ENCODE measurements at regions not wholly inside any gene's neighbourhood (a gene's known extent, or its start where the extent isn't known, plus 50 kb on each side); places are given as distances from the start of the nearest gene placed in this dataset.

GRCh38 chr13:50678464-50679162, 164.9 kb downstream of the DLEU7 start:
- H3K4me3 ChIP-seq: no peak overlapping the region
- no peak overlapping the region for H3K27ac ChIP-seq
- TF ChIP-seq EP300 (IDR thresholded peaks at IDR 0.05): no peak
- TF ChIP-seq POLR2A (IDR thresholded peaks at IDR 0.05): no peak
- TF ChIP-seq CTCF (IDR thresholded peaks at IDR 0.05): no peak
- TF ChIP-seq POLR2AphosphoS5 (IDR thresholded peaks at IDR 0.05): no peak
- H3K4me1 ChIP-seq: peaks cover 10 to 28% (median 17%) of the 10 kb centered on the region in 4 donors
- H3K9me3 ChIP-seq: no peaks in the 10 kb centered on the region
- no peaks in the 10 kb centered on the region for H3K36me3 ChIP-seq
- H3K27me3 ChIP-seq: no peaks in the 10 kb centered on the region
- DNase-seq (no peak), ATAC-seq (ENCODE audit: low FRiP score in 2 of 2) (peak in 1 of 2 donors; percentile 15)
- WGBS, 2 donors: 92 to 100% methylated on average over 6 of the region's 6 CpGs

GRCh38 chr13:50679321-50679720, 164.2 kb downstream of the DLEU7 start:
- no peak for ATAC-seq (ENCODE audit: low FRiP score in 2 of 2)
- Histone ChIP-seq H3K4me1 (peaks cover 13 to 35% (median 19%) of the 10 kb centered on the region in 4 donors), H3K27me3 (no peaks in the 10 kb centered on the region), H3K4me3 (no peak overlapping the region), H3K27ac (no peak overlapping the region), H3K9me3 (no peaks in the 10 kb centered on the region), H3K36me3 (no peaks in the 10 kb centered on the region)
- no peak for DNase-seq
- no peak for TF ChIP-seq EP300 (IDR thresholded peaks at IDR 0.05)
- TF ChIP-seq POLR2AphosphoS5 (IDR thresholded peaks at IDR 0.05): no peak
- TF ChIP-seq CTCF (IDR thresholded peaks at IDR 0.05): no peak
- TF ChIP-seq POLR2A (IDR thresholded peaks at IDR 0.05): no peak

GRCh38 chr13:50682002-50682401, 161.5 kb downstream of the DLEU7 start:
- H3K4me3 ChIP-seq: no peak overlapping the region
- peaks cover 12 to 29% (median 16%) of the 10 kb centered on the region in 4 donors for H3K4me1 ChIP-seq
- H3K27me3 ChIP-seq: no peaks in the 10 kb centered on the region
- TF ChIP-seq POLR2AphosphoS5 (IDR thresholded peaks at IDR 0.05): no peak
- no peak for TF ChIP-seq CTCF (IDR thresholded peaks at IDR 0.05)
- no peak for TF ChIP-seq POLR2A (IDR thresholded peaks at IDR 0.05)
- TF ChIP-seq EP300 (IDR thresholded peaks at IDR 0.05): no peak
- DNase-seq (no peak), ATAC-seq (ENCODE audit: low FRiP score in 2 of 2) (no peak)
- no peak overlapping the region for H3K27ac ChIP-seq
- no peaks in the 10 kb centered on the region for H3K36me3 ChIP-seq
- no peaks in the 10 kb centered on the region for H3K9me3 ChIP-seq

- no peak for DNase-seq
- no peak overlapping the region for H3K27ac ChIP-seq
- no peaks in the 10 kb centered on the region for H3K36me3 ChIP-seq
- H3K27me3 ChIP-seq: no peaks in the 10 kb centered on the region
- TF ChIP-seq EP300 (IDR thresholded peaks at IDR 0.05) (no peak), POLR2AphosphoS5 (IDR thresholded peaks at IDR 0.05) (no peak), CTCF (IDR thresholded peaks at IDR 0.05) (no peak), POLR2A (IDR thresholded peaks at IDR 0.05) (no peak)
- H3K9me3 ChIP-seq: no peaks in the 10 kb centered on the region
- no peak for ATAC-seq (ENCODE audit: low FRiP score in 2 of 2)
- no peak overlapping the region for H3K4me3 ChIP-seq
- peaks cover 11 to 19% (median 13%) of the 10 kb centered on the region in 4 donors for H3K4me1 ChIP-seq
- 82 to 87% methylated on average over 2 of the region's 2 CpGs for WGBS, 2 donors
These were observed 160.5 kb downstream of the DLEU7 start for GRCh38 chr13:50682966-50683365.

- no peak for DNase-seq
- WGBS, 2 donors: 53 to 61% methylated on average over 3 of the region's 3 CpGs
- H3K4me3 ChIP-seq: no peak overlapping the region
- no peaks in the 10 kb centered on the region for H3K36me3 ChIP-seq
- peak in 1 of 2 donors; percentile 40 for ATAC-seq (ENCODE audit: low FRiP score in 2 of 2)
- H3K9me3 ChIP-seq: no peaks in the 10 kb centered on the region
- TF ChIP-seq POLR2AphosphoS5 (IDR thresholded peaks at IDR 0.05): peak in 1 of 2 donors; percentile 7
- no peak for TF ChIP-seq POLR2A (IDR thresholded peaks at IDR 0.05)
- no peaks in the 10 kb centered on the region for H3K27me3 ChIP-seq
- H3K27ac ChIP-seq: peak overlapping the region in 2 of 4 donors; percentile 60 to 67
- H3K4me1 ChIP-seq: peaks cover 11 to 17% (median 13%) of the 10 kb centered on the region in 4 donors
These were observed 159.1 kb downstream of the DLEU7 start for GRCh38 chr13:50684366-50684765.
